ENCODE measurements at regions not wholly inside any gene's neighbourhood (a gene's known extent, or its start where the extent isn't known, plus 50 kb on each side); places are given as distances from the start of the nearest gene placed in this dataset.

GRCh38 chr9:135002802-135003201 lies 84.7 kb upstream of the OLFM1 start:
- TF ChIP-seq USF2 (CRISPR knock-in tag; IDR thresholded peaks at IDR 0.05) (no peak), POLR2AphosphoS5 (IDR thresholded peaks at IDR 0.05; ENCODE audit: control insufficient read depth, insufficient read depth, low read depth, low read length) (no peak), POLR2A (conservative IDR thresholded peaks at IDR 0.05) (no peak), TBL1XR1 (IDR thresholded peaks at IDR 0.05; ENCODE audit: low read length in 2 of 2) (no peak), NFIC (IDR thresholded peaks at IDR 0.05) (no peak), HINFP (tag; conservative IDR thresholded peaks at IDR 0.05; ENCODE audit: low read depth) (no peak), BCLAF1 (IDR thresholded peaks at IDR 0.05; ENCODE audit: borderline replicate concordance in 1 of 2, control insufficient read depth in 1 of 2, low read depth in 2 of 2, low read length in 1 of 2) (no peak), RCOR1 (IDR thresholded peaks at IDR 0.05; ENCODE audit: borderline replicate concordance in 1 of 2, low read depth in 2 of 2, low read length in 2 of 2) (no peak), BRF1 (IDR thresholded peaks at IDR 0.05; ENCODE audit: borderline replicate concordance, extremely low read depth, insufficient read length) (no peak), KAT2B (IDR thresholded peaks at IDR 0.05; ENCODE audit: low read depth, low read length) (no peak), ZNF280B (CRISPR knock-in tag; IDR thresholded peaks at IDR 0.05) (no peak), TAF1 (IDR thresholded peaks at IDR 0.05; ENCODE audit: control insufficient read depth, extremely low read depth, insufficient read depth, low read length, severe bottlenecking) (no peak)
